ENCODE measurements at regions not wholly inside any gene's neighbourhood (a gene's known extent, or its start where the extent isn't known, plus 50 kb on each side); places are given as distances from the start of the nearest gene placed in this dataset.

GRCh38 chr18:43398601-43399000 is 121.3 kb upstream of the SYT4 start:
- Histone ChIP-seq H3K36me3 (ENCODE audit: insufficient read depth, low read length) (no peaks in the 10 kb centered on the region), H3K9ac (ENCODE audit: low read depth, low read length) (no peak overlapping the region), H3K4me2 (ENCODE audit: low read length) (no peak overlapping the region), H3K4me1 (ENCODE audit: control insufficient read depth, insufficient read depth, low read length) (no peaks in the 10 kb centered on the region), H3K27me3 (ENCODE audit: control insufficient read depth, insufficient read depth, low read length) (no peaks in the 10 kb centered on the region), H3K4me3 (ENCODE audit: low read length) (no peak overlapping the region), H3K9me3 (replicated peaks; ENCODE audit: low read length) (no peaks in the 10 kb centered on the region)

DNA sequence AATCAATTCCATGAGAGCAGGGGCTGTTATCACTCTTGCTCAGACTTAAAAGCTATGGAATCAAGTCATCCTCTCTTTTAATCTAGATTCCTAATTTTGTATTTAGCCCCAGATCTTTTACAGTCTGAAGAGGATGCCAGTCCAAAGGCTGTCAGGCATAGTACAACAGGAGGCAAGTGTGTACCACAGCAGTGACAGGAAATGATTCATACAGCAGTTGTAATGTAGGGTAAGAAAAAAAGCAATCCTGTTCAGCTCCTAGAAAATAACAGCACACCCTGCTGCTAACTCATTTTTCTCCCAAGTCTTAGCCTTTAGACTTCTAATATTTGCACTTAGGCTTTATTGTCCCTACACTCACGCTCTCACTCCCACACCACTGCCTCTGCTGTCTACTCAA is 127.8 kb upstream of the SYT4 start:
- Histone ChIP-seq H3K4me3 (ENCODE audit: low read length) (no peak overlapping the region), H3K4me1 (ENCODE audit: control insufficient read depth, insufficient read depth, low read length) (peaks cover 10% of the 10 kb centered on the region), H3K27me3 (ENCODE audit: control insufficient read depth, insufficient read depth, low read length) (no peaks in the 10 kb centered on the region), H3K36me3 (ENCODE audit: insufficient read depth, low read length) (no peaks in the 10 kb centered on the region), H3K4me2 (ENCODE audit: low read length) (no peak overlapping the region), H3K9ac (ENCODE audit: low read depth, low read length) (no peak overlapping the region), H3K9me3 (replicated peaks; ENCODE audit: low read length) (no peaks in the 10 kb centered on the region)

GRCh38 chr18:43414006-43414405 is 136.7 kb upstream of the SYT4 start:
- no peaks in the 10 kb centered on the region for H3K4me1 ChIP-seq (ENCODE audit: control insufficient read depth, insufficient read depth, low read length)
- H3K4me3 ChIP-seq (ENCODE audit: low read length), result no peak overlapping the region
- no peak overlapping the region for H3K4me2 ChIP-seq (ENCODE audit: low read length)
- H3K27me3 ChIP-seq (ENCODE audit: control insufficient read depth, insufficient read depth, low read length), result no peaks in the 10 kb centered on the region
- no peaks in the 10 kb centered on the region for H3K36me3 ChIP-seq (ENCODE audit: insufficient read depth, low read length)
- no peak overlapping the region for H3K9ac ChIP-seq (ENCODE audit: low read depth, low read length)
- H3K9me3 ChIP-seq (replicated peaks; ENCODE audit: low read length), result no peaks in the 10 kb centered on the region

GRCh38 chr18:43420091-43420490 is 142.8 kb upstream of the SYT4 start:
- Histone ChIP-seq H3K27me3 (ENCODE audit: control insufficient read depth, insufficient read depth, low read length) (no peaks in the 10 kb centered on the region), H3K9me3 (replicated peaks; ENCODE audit: low read length) (no peaks in the 10 kb centered on the region), H3K9ac (ENCODE audit: low read depth, low read length) (no peak overlapping the region), H3K36me3 (ENCODE audit: insufficient read depth, low read length) (no peaks in the 10 kb centered on the region), H3K4me1 (ENCODE audit: control insufficient read depth, insufficient read depth, low read length) (no peaks in the 10 kb centered on the region), H3K4me3 (ENCODE audit: low read length) (no peak overlapping the region), H3K4me2 (ENCODE audit: low read length) (no peak overlapping the region)

GRCh38 chr18:43420950-43421349 is 143.7 kb upstream of the SYT4 start:
- H3K9me3 ChIP-seq (replicated peaks; ENCODE audit: low read length), result no peaks in the 10 kb centered on the region
- H3K27me3 ChIP-seq (ENCODE audit: control insufficient read depth, insufficient read depth, low read length), result no peaks in the 10 kb centered on the region
- H3K4me3 ChIP-seq (ENCODE audit: low read length), result no peak overlapping the region
- H3K9ac ChIP-seq (ENCODE audit: low read depth, low read length), result no peak overlapping the region
- no peaks in the 10 kb centered on the region for H3K4me1 ChIP-seq (ENCODE audit: control insufficient read depth, insufficient read depth, low read length)
- no peaks in the 10 kb centered on the region for H3K36me3 ChIP-seq (ENCODE audit: insufficient read depth, low read length)
- no peak overlapping the region for H3K4me2 ChIP-seq (ENCODE audit: low read length)

DNA sequence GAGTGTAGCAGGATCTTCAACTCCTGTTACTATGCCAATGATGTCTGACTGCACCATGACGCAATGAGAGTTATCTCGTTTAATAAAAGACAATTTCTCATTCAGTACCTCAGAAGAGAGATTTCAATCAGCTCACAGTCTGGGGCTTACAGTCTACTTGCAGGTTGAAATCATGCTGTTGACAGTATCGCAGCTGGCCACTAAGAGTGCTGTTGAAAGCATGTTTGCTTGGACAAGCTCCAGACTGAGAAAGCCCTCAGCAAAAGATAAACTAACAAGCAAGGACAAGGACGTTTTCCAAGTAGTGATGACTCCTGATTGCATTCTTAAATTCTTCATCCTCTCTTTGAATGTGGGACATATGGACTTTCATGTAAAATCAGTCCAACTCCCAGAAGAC is 145.2 kb upstream of the SYT4 start:
- H3K4me1 ChIP-seq (ENCODE audit: control insufficient read depth, insufficient read depth, low read length), result no peaks in the 10 kb centered on the region
- H3K27me3 ChIP-seq (ENCODE audit: control insufficient read depth, insufficient read depth, low read length), result no peaks in the 10 kb centered on the region
- H3K9me3 ChIP-seq (replicated peaks; ENCODE audit: low read length), result no peaks in the 10 kb centered on the region
- H3K36me3 ChIP-seq (ENCODE audit: insufficient read depth, low read length), result no peaks in the 10 kb centered on the region
- H3K4me3 ChIP-seq (ENCODE audit: low read length), result no peak overlapping the region
- H3K9ac ChIP-seq (ENCODE audit: low read depth, low read length), result no peak overlapping the region
- H3K4me2 ChIP-seq (ENCODE audit: low read length), result no peak overlapping the region

DNA sequence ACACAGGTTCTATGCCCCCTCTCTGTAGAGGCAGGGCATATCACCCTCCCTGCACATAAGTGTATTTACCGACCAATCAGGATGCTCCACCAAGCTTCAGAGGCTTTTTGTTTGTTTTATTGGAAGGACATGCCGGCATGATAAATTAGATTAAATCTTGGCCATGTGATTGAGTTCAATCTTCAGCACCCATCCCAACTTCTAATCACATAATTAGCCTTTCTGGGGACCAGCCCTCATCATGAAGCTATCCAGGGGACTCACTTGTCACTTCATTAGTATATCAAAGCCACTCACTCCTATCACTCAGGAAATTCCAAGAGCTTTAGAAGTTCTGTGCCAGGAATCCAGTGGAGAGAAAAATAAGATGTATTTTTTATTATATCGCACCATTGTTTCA is 158.6 kb upstream of the SYT4 start:
- H3K36me3 ChIP-seq (ENCODE audit: insufficient read depth, low read length), result no peaks in the 10 kb centered on the region
- no peaks in the 10 kb centered on the region for H3K9me3 ChIP-seq (replicated peaks; ENCODE audit: low read length)
- no peaks in the 10 kb centered on the region for H3K27me3 ChIP-seq (ENCODE audit: control insufficient read depth, insufficient read depth, low read length)
- H3K9ac ChIP-seq (ENCODE audit: low read depth, low read length), result no peak overlapping the region
- no peak overlapping the region for H3K4me2 ChIP-seq (ENCODE audit: low read length)
- H3K4me1 ChIP-seq (ENCODE audit: control insufficient read depth, insufficient read depth, low read length), result no peaks in the 10 kb centered on the region
- H3K4me3 ChIP-seq (ENCODE audit: low read length), result no peak overlapping the region

DNA sequence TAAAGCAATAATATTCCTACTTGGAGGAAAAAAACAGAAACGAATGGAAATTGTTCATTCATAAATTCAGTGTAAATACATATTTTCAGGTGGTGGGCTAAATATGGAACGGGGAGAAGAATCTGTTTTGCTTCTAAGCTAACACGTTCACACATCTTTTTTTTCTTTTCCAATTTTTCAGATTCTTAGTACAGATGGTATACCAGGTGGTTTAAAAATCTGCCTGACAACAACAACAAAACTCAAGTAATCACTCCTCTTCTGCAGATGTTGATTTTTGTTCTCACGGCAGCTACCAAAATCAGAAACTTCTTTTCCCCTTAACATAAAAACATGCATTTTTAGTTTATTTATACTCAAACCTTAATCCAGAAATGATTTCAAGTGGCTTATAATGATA is 164.8 kb upstream of the SYT4 start:
- no peak overlapping the region for H3K9ac ChIP-seq (ENCODE audit: low read depth, low read length)
- H3K4me1 ChIP-seq (ENCODE audit: control insufficient read depth, insufficient read depth, low read length), result peaks cover 4% of the 10 kb centered on the region
- H3K4me2 ChIP-seq (ENCODE audit: low read length), result no peak overlapping the region
- H3K4me3 ChIP-seq (ENCODE audit: low read length), result no peak overlapping the region
- no peaks in the 10 kb centered on the region for H3K27me3 ChIP-seq (ENCODE audit: control insufficient read depth, insufficient read depth, low read length)
- no peaks in the 10 kb centered on the region for H3K9me3 ChIP-seq (replicated peaks; ENCODE audit: low read length)
- H3K36me3 ChIP-seq (ENCODE audit: insufficient read depth, low read length), result no peaks in the 10 kb centered on the region

GRCh38 chr18:43442571-43442970 is 165.3 kb upstream of the SYT4 start:
- no peaks in the 10 kb centered on the region for H3K27me3 ChIP-seq (ENCODE audit: control insufficient read depth, insufficient read depth, low read length)
- H3K4me1 ChIP-seq (ENCODE audit: control insufficient read depth, insufficient read depth, low read length), result peaks cover 4% of the 10 kb centered on the region
- no peak overlapping the region for H3K4me2 ChIP-seq (ENCODE audit: low read length)
- H3K36me3 ChIP-seq (ENCODE audit: insufficient read depth, low read length), result no peaks in the 10 kb centered on the region
- no peak overlapping the region for H3K9ac ChIP-seq (ENCODE audit: low read depth, low read length)
- H3K4me3 ChIP-seq (ENCODE audit: low read length), result no peak overlapping the region
- no peaks in the 10 kb centered on the region for H3K9me3 ChIP-seq (replicated peaks; ENCODE audit: low read length)

DNA sequence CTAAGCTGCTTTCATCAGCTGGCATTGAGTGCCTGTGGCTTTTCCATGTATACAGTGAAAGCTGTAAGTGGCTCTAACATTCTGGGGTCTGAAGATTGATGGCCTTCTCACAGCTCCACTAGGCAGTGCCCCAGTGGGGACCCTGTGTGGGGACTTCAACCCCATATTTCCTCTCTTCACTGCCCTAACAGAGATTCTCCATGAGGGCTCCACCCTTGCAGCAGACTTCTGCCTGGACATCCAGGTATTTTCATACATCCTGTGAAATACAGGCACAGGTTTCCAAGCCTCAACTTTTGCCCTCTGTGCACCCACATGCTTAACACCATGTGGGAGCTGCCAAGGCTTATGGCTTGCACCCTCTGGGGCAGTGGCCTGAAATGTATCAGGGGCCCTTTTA is 188.2 kb upstream of the SYT4 start:
- Histone ChIP-seq H3K4me1 (ENCODE audit: control insufficient read depth, insufficient read depth, low read length) (peaks cover 5% of the 10 kb centered on the region), H3K27me3 (ENCODE audit: control insufficient read depth, insufficient read depth, low read length) (no peaks in the 10 kb centered on the region), H3K9me3 (replicated peaks; ENCODE audit: low read length) (peaks cover 7% of the 10 kb centered on the region), H3K9ac (ENCODE audit: low read depth, low read length) (no peak overlapping the region), H3K4me2 (ENCODE audit: low read length) (no peak overlapping the region), H3K4me3 (ENCODE audit: low read length) (no peak overlapping the region), H3K36me3 (ENCODE audit: insufficient read depth, low read length) (no peaks in the 10 kb centered on the region)

DNA sequence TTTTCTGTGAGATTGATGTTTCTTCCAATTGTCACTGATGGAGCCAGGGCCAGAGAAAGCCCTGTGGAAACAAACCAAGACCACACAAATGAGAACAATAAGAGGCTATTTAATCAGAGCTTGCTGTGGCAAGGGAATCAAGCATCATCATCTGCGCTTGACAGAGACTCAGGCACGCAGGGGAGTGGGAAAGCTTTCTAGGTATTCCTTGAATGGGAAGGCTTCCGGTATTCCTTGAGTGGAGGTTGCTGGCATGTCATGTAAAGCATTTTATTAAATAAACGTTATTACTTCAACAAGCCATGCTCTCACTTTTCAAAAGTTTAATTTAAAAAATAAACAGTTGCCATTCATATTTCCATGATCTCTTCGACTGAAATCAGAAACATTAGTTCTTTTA is 194.6 kb upstream of the SYT4 start:
- Histone ChIP-seq H3K4me3 (ENCODE audit: low read length) (no peak overlapping the region), H3K36me3 (ENCODE audit: insufficient read depth, low read length) (no peaks in the 10 kb centered on the region), H3K9ac (ENCODE audit: low read depth, low read length) (no peak overlapping the region), H3K4me2 (ENCODE audit: low read length) (no peak overlapping the region), H3K27me3 (ENCODE audit: control insufficient read depth, insufficient read depth, low read length) (no peaks in the 10 kb centered on the region), H3K4me1 (ENCODE audit: control insufficient read depth, insufficient read depth, low read length) (peaks cover 8% of the 10 kb centered on the region), H3K9me3 (replicated peaks; ENCODE audit: low read length) (no peaks in the 10 kb centered on the region)

DNA sequence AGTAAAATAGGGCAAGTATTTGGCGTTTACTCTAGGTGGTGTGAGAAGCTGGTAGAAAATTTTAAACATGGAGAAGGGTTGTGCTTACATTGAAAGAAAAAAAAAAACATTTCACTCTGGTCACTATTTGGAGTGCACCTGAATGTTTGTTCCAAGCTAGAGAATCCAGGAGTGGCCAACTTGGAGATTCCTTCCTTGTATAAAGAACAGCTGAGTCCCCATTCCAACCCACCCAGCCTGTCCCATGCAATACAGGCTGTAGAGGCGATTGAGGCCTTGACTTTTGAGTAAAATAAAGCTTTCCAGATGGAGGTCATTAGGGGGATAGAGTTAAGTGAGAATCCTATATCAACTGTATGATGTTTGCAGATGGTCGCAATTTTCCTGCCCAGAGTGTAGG is 203.8 kb upstream of the SYT4 start:
- Histone ChIP-seq H3K27me3 (ENCODE audit: control insufficient read depth, insufficient read depth, low read length) (no peaks in the 10 kb centered on the region), H3K4me1 (ENCODE audit: control insufficient read depth, insufficient read depth, low read length) (no peaks in the 10 kb centered on the region), H3K9me3 (replicated peaks; ENCODE audit: low read length) (no peaks in the 10 kb centered on the region), H3K36me3 (ENCODE audit: insufficient read depth, low read length) (no peaks in the 10 kb centered on the region), H3K4me2 (ENCODE audit: low read length) (no peak overlapping the region), H3K4me3 (ENCODE audit: low read length) (no peak overlapping the region), H3K9ac (ENCODE audit: low read depth, low read length) (no peak overlapping the region)

GRCh38 chr18:43482136-43482535 is 204.8 kb upstream of the SYT4 start:
- no peaks in the 10 kb centered on the region for H3K9me3 ChIP-seq (replicated peaks; ENCODE audit: low read length)
- H3K4me1 ChIP-seq (ENCODE audit: control insufficient read depth, insufficient read depth, low read length), result no peaks in the 10 kb centered on the region
- H3K27me3 ChIP-seq (ENCODE audit: control insufficient read depth, insufficient read depth, low read length), result no peaks in the 10 kb centered on the region
- H3K4me3 ChIP-seq (ENCODE audit: low read length), result no peak overlapping the region
- H3K4me2 ChIP-seq (ENCODE audit: low read length), result no peak overlapping the region
- no peak overlapping the region for H3K9ac ChIP-seq (ENCODE audit: low read depth, low read length)
- no peaks in the 10 kb centered on the region for H3K36me3 ChIP-seq (ENCODE audit: insufficient read depth, low read length)
